ENCODE measurements at regions not wholly inside any gene's neighbourhood (a gene's known extent, or its start where the extent isn't known, plus 50 kb on each side); places are given as distances from the start of the nearest gene placed in this dataset.

DNA sequence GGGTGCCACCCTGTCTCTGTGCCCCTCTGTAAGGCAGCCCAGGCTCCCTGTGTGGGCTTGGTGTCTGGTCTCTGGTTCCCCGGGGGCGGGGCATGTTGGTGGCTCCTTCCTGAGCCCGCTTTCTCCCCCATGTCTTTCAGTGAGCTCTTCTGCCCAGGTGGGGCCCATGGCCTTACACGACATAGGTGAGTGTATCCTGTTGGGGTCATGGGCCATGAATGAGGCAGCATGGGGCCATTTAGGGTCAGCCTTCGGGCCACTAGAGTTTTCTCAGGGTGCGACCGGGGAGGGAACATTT is 195.1 kb downstream of the UBE3A start:
- TF ChIP-seq EZH2 (IDR thresholded peaks at IDR 0.05; ENCODE audit: insufficient read depth, poor library complexity, severe bottlenecking), result no peak
- no peak for TF ChIP-seq EZH2phosphoT487 (IDR thresholded peaks at IDR 0.05; ENCODE audit: insufficient read depth, low read depth)
